Superior temporal gyrus (tissue), 1 donor: ENCODE measurements at regions not wholly inside any gene's neighbourhood (a gene's known extent, or its start where the extent isn't known, plus 50 kb on each side); places are given as distances from the start of the nearest gene placed in this dataset.

Experiments used
- DNase-seq: peaks from one replicate; pipeline ENCODE4 v3.0.0-alpha.2; 2016; ENCODE audit errors: extremely low spot score

DNA sequence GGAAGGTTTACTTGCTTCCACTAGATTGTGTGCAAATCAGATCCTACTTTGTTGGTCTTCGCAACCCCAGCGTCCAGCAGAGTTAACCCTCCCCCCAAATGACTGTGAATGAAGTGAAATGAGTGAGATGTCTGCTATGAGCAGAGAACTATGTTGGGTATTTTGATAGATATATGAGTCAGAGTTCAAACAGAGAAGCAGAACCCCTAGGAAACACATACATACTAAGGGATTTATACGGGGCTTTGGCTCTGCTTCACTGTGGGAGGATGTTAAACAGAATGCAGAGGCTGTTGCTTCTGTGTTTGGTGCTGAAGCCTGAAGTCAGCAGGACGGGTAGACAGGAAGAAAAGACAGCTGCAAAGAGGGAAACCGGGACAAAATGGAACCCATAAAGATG lies 197.0 kb downstream of the MZT1 start:
- DNase-seq: no peak

DNA sequence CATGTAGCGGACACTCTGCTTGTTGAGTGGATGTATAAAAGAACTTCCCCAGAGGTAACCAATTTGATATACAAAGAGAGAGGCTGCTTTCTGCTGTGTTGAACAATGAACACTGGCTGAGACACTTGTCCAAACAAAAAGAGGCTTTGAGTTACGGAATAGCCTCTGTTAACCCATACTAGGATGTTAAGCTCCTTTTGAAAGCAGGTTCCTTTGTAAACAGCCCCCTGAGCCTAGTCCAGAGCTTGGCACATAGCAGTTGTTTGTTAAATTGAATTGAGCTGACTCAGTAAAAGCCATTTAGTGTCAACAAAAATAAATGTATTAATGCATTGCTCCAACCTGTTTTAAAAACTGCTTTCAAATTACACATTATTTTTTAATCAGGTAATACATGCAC lies 200.1 kb downstream of the MZT1 start:
- DNase-seq: no peak

DNA sequence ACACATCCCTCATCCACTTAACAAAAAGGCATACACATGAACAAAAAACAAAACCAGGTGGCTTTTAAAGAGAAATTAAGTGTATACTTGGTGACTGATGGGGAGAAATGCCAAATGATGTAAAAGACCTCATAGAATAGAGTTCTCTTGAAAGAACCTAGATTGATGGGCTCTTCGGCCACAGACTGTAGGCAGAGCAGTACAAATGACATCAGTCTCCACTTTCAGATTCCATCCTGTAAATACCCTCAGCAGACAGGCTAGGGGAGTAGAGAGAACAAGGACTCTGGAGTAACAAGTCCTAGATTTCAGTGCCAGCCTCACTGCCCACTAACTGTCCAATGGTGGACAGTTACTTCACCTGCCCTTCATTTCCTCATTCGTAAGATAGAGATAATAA lies 203.8 kb downstream of the MZT1 start:
- no peak for DNase-seq

DNA sequence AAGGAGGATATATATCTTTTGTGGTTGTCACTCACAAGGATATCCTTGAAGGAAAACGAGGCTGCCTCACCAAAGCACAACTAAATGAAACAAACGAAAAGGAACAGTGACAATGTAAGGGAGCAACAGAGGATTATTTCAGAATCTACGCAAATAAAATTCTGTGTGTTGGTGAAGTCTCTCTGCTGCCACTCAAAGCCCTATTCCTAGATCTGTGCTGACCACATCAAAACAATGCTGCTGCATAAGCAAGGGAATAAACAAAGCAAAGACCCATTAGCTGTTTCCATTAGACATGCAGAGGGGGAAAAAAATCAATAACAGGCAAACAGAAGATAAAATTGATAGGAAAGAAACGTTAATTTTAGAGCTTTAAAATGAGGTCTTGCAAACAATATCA lies 204.4 kb downstream of the MZT1 start:
- no peak for DNase-seq

DNA sequence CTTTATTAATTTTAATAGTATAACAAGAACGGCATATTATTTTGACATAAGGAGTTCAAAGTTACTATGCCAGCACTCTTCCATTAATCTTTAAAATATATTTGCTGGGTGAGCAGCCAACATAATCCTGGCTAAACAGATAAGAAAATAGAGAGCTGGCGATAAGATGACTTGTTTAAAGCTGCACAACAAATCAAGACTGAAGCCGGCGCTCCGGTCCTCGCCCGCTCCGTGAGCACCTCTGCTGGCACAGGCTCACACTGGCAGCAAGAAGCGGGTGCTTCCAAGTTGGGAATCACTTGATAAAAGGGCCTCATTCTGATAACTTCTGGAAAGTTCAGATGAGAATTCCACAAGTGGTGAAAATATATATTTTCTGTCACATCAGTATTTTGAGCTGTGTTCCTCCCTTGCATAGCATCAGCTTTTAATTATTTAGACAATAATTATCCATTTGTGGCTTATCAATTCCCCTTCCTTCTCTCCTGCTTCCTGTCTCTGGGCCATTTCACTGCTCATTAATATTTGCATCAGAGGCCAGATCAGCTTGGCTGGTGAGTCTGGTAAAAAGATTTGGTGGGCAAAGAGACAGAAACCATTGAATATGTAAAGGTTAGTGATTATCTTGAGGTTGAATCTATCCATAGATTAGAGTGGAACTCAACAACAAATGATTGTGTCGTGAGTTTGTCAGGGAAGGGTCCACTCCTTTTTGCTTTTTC lies 205.3 kb downstream of the MZT1 start:
- DNase-seq: no peak

DNA sequence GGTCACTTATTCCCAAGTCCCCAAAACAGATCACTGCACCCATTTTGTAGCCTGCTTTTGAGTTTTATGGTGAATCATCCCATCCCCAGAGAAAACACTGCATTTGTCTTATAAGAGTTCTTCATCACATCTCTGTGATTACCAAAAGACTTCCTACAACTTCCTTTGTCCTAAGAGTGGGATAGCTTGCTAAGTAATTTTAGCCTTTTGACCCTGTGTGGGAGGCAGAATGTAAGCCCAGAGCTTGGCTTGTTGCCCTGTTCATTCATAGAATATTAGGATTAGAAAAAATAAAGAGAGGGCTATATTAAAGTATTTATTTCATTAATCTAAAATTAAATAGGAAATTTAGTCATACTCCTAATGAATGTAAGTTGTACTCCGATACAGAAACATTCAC lies 213.3 kb downstream of the MZT1 start:
- DNase-seq: no peak

DNA sequence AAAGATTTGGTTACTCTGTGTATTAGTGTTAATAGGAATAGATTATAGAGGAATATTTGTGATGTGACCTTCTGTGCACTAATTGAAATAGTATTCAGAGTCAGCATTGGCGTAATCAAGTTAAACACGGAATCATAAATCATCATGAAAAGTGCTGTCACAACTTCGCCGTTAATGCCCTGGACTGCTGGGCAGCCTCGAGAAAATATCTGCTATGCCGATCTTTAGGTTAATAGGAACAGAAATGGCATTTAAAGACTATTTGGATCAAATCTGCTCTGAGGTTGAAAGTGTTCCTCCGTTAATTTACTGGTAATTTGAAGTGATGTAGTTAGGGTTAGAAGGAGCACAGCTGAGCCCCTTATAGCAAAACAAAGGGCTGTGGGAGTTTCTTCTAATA lies 219.0 kb downstream of the MZT1 start:
- no peak for DNase-seq

DNA sequence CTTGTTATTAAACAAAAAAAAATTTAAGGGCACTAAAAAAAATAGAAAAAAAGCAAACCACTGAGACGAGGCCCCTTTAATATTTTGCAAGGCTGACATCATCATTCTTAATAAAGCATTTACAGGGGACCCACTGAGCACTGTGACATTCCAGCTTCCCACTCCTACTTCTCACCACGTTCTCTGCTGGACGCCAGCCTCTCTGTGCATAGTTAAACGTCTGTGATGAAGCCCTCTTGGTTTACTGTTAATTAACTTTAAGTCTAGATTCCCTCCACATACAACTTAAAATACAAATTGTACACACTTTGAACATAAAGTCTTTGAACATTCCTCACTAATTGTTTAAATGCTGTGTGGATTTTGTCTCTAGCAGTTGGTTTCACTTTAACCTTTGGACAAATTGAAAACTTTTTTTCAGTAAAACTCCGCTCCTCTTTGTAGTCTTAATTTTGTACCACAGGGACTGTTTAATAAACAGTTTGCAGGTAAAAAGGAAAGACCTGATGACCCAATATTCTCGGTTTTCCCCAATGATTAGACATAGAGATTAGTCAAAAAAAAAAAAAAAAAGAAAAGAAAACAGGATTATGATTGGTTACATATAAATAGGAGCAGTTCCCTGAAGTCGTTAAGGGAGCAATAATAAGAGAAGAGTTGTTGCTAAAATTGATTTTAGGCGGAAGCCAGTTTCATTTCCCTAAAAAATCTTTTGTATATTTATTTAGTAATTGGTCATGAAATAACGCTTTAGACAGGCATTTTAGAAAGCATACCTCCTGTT lies 219.8 kb downstream of the MZT1 start:
- DNase-seq: no peak

DNA sequence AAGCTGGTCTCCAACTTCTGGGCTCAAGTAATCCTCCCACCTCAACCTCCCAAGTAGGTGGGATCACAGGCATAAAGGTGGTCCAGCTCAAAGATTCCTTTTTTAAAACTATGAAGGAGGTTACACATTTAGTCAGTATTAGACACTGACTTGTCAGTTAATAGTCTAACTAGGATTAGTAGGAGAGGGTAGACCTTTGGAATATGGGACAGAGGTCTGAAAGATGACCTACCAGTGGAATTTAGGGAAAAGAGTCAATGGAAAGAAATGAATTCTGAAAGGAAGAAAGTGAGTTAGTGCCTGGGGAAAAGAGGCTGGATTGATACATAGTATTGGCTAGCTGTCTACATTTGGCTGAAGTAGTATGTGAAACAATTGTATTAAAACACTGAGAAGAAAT lies 220.7 kb downstream of the MZT1 start:
- no peak for DNase-seq

DNA sequence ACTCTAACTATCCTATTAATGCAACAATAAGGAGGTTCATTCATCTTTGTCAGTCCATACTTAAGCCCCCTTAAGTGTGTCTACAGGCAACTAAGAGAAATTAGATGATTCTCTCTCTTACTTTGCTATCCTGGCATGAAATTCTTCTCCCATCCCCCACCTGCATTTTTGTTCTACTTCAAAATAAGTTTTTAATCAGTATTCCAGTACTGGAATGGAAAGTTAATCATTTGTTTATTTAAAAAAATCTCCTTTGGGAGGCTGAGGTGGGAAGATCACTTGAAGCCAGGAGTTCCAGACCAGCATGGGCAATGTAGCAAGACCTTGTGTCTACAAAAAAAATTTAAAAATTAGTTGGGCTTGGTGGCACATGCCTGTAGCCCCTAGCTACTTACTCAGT lies 222.1 kb downstream of the MZT1 start:
- DNase-seq: no peak

DNA sequence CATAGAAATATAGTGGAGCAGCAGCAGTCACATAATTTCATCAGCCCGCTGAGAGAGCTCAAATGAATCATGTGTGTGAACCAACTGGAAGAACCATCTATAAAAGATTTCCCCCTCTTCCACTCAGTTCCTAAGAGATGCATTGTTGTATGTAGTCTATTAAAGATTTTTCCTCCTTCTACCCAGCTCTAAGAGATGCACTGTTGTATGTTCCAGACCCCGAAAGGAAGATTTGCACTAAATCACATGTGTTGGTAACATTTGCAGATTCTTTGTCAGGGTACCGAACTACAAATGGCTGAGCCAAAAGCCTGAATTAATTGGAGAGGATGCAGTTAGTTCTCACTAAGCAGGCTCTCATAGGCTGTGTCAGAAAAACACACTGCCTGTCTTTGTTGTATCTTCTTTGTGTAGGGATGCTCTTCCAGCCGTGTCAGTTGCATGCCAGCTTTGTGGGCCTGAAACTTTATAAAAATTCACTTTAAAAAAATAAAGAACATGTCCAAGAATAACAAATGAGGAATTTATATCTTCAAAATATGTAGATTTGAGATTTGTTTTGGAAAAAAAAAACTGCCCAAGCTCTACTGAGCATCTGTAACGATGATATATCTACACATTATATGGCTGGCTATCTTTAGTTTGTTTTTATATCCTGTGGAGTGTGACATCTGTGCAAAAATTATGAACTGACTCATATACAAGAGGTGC lies 223.1 kb downstream of the MZT1 start:
- peak; percentile 60 for DNase-seq

DNA sequence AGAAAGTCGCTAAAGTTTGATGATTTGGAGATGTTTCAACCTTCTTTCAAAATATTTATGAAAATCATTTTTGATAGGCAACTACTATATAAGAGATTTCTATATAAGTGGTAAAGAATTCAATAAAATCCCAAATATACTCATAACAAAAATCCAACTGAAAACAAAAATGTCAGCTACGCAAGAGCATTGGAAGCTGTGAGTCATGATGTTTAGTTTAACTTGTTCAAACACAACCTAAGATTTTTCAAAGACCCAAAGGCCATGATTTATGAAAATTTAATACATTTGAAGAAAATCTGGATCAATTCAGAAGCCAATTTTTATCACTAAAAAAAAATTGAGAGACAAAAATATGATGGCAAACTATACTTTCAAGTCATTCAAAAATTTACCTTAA lies 226.6 kb downstream of the MZT1 start:
- no peak for DNase-seq

DNA sequence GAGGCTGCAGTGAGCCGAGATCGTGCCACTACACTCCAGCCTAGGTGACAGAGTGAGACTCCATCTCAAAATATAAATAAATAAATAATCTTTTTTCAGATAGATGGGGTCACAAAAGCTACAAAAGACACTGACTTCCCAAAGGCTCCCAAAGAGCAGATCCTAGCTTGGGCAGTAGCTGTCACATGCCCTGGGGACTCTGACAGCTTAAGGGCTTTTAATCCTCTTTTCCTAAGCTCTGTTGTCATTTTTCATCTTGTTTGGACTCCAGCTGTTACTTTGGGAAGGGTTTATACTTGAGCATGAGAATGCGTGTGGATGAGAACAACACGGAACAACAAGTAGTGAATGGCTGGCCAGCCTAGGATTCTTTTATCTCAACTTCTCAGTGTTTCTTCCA lies 231.7 kb downstream of the MZT1 start:
- no peak for DNase-seq

DNA sequence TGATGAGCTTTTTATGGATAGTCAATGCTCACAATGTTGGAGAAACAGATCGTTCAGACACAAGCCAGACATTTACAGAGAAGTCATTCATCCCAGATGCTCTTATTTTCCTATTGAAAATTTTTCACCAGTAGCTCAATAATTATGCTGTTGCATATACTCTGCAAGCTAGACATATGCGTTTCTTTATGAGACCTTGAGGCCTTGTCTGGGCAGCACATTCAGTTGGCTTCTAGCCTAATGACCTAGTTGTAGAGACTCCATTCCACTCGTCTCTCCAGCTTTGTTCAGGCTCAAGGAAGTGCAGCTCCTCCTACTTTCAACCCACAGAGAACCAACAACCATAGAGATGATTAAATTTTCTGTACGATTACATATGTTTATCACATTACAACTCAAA lies 237.7 kb downstream of the MZT1 start:
- no peak for DNase-seq

DNA sequence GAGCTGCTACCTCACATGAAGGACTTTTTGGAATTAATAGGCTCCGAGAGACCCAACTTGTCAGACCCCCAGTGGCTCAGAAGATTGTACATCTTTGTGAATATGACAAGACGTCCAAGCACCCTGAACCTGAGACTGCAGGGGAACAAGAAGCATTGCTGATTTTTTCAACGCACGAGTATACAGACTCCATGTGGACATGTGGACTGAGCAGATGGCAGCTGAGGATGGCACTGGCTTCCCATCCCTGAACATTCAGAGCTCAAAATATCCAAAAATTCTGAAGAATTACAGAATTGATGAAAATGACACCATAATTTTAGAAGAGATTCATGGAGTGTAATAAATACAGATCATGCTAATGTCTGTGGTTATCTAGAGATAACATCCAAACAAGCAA lies 254.1 kb downstream of the MZT1 start:
- DNase-seq: peak; percentile 31

DNA sequence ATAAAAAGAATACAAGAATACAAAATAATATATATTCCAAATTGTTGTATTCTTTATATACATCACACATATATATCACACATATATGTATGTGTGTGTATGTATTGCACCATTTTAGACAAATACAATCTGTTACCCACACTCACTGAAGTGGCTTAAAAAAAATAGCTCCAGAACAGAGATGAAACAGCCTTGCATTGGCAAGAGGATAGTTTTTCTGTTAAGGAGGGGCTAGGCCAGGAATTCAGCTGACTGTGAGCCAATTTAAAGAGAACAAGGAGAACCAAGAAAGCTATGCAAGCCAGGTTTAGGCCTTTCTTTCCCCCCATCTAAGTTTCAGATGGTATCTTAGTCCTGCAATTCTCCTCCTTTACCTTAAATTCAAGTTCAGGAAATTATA lies 257.5 kb downstream of the MZT1 start:
- no peak for DNase-seq

DNA sequence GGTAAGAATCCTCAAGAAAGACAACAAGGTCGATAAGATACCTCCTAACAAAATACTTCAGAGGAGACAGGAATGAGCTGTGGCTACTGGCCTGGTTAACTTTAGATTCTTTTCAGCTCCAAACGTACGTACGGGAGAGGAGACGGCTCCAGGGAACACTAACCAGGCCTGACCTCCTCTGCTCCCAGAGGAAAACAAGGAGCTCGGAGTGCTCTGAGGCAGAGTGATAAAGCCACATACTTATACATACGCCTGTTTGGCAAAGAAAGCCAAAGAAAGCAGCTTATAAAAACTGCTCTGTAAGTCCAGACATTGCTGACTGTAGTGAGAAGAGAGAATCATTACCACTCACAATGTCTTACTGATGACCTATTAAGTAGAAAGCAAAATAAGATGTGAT lies 263.9 kb downstream of the MZT1 start:
- no peak for DNase-seq

DNA sequence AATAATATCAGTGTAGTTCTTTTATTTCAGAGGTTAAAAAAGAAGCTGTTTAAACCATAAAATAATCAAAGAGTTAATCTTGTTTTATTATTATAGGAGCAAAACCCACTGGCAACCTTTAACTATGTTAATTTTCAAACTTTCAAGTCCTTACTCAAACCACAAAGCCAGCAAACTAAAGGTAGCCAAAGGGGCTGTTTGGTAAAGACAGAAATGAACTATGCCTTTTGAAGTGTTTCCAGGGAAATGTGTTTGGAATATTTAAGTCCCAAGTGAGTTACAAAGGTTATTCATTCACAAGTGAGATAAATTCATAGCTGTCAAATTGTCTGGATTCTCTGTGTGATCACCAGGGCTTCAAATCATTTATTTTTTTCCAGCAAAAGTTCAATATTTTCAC lies 264.7 kb downstream of the MZT1 start:
- DNase-seq: no peak

DNA sequence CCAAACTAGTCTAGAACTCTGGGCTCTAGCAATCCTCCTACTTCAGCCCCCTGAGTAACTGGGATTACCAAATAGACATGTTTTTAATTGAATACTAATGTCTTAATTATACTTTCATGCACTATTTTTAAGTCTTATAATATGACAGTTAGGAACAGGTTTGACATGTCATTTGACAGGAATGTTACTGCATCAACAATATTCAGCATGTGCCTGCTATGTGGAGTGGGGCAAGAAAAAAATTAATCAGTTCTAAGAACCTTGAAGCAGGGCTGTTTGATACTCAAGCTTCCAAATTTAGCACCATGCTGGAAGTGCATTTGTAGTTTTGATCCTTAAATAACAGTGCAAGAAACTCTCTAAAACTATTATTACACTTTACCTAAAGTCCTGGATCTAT lies 265.3 kb downstream of the MZT1 start:
- no peak for DNase-seq

DNA sequence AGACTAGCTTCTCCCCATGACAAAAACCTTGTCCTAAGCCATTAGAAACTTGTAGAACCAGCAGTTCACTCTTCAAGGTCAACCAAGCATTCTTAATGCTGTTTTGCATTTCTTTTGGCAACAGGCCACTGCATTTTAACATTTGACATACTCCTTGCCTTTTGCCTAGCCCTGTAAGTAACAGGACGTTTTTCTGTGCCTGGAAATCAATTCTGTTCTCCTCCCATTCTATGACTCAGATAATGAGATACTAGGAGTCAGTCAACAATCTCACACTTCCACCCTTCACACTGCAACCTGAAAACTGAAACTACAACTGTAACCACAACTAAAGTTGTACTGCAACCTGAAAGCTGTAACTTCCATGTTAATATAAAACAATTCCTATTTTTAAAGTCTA lies 268.7 kb downstream of the MZT1 start:
- DNase-seq: no peak

DNA sequence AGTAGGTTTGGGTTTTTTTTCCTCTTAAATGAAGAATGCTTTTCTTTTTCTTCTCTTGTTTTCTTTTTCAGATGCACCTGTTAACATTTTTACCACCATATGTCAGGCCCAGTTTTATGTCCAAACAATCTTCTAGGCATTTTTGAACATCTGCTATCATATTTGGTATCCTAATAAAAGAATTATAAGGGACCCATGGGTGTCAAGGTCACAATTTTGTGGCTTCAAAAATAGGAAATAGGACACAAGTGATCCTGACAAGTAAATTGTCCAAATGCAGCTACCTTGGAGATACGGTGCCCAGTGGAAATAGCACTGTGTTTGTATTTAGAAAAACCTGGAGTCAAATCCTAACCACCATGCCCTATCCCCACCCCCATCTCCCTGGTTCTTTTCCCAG lies 270.3 kb downstream of the MZT1 start:
- no peak for DNase-seq

DNA sequence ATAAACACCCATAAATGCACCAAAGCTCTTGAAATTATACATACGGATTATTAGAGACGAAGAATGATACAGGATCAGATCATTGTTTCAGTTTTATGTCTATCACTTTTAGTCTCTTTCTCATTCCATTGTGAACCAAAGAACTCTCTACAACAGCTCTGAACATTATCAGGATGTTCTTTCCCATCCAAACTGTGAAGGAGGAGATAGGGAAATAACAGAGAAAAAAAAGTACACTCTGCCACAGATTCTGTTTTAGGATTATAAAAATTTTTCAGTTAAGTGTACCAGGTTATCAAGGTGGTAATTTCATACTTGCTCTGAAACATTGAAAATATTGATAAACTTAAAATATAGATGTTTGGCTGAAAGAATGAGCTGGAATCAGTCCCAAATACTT lies 270.9 kb downstream of the MZT1 start:
- no peak for DNase-seq

DNA sequence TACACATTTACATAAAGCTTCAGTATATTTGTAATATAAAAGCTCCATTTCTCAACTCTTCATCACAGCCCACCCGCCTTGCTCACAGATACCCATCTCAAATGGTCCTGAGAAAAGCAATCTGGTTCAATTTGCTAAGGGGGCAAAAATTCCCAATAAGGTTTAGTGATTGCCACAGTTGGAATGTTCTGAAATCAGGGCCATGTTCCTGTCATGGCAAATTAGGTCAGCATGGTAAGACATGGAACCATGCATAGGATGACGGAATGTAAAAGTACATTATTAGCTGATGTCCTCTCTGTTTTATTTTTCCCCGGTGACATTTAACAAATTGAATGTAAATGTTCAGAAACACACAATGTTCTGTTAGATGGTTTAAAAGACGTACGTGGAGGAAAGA lies 274.3 kb downstream of the MZT1 start:
- no peak for DNase-seq
